NB4 (cell line): ENCODE measurements at regions not wholly inside any gene's neighbourhood (a gene's known extent, or its start where the extent isn't known, plus 50 kb on each side); places are given as distances from the start of the nearest gene placed in this dataset.
A peak's percentile ranks its signal among the peaks of the same experiment; 100 is the strongest.

Experiments used
- DNase-seq: peaks from one replicate; pipeline ENCODE4 v3.0.0; 2010; ENCODE audit warnings: low read depth
- H3K4me3 ChIP-seq: one replicate; pipeline ENCODE4 v1.5.1; 2011; ENCODE audit warnings: mild to moderate bottlenecking, low read depth, low read length, moderate library complexity
- MYC ChIP-seq: IDR thresholded peaks from 2 replicates; pipeline ENCODE4 v1.6.1; 2011; ENCODE audit warnings: low read depth, low read length
- POLR2A ChIP-seq: IDR thresholded peaks from 2 replicates; pipeline ENCODE4 v1.6.1; 2011; ENCODE audit warnings: mild to moderate bottlenecking; ENCODE audit not compliant: insufficient read length; ENCODE audit errors: extremely low read depth
- TF ChIP-seq, protein P1 (sequence below): IDR thresholded peaks from 2 replicates; pipeline ENCODE4 v1.6.1; 2011; ENCODE audit warnings: low read depth, low read length
- TF ChIP-seq, protein P2 (sequence below): IDR thresholded peaks from one replicate; pipeline ENCODE4 v1.5.1; 2012; ENCODE audit warnings: low read depth, low read length

DNA sequence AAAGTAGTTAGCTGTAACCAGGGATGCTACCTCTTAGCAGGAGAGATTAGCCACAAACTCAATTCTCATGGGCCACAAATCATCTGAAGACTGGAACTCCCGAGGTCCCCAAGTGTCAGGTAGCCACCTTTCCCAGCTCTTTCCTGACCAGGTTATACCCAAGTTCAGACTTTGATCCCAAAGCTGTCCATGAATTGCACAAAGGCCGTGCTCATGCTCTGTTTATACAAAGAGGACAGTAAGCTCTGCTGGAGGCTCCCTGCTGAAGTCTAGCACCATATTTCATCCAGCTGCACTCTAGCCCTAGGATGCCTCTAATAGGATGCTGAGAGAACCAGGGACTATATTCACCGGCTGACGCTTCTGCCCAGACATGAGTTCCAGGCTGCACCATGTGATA lies 271.0 kb upstream of the ADAMTSL1 start:
- no peak overlapping the region for H3K4me3 ChIP-seq
- DNase-seq, result no peak
- TF ChIP-seq MYC (no peak), POLR2A (no peak)
- TF ChIP-seq, protein P1, sequence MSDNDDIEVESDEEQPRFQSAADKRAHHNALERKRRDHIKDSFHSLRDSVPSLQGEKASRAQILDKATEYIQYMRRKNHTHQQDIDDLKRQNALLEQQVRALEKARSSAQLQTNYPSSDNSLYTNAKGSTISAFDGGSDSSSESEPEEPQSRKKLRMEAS, result no peak
- TF ChIP-seq, protein P2, sequence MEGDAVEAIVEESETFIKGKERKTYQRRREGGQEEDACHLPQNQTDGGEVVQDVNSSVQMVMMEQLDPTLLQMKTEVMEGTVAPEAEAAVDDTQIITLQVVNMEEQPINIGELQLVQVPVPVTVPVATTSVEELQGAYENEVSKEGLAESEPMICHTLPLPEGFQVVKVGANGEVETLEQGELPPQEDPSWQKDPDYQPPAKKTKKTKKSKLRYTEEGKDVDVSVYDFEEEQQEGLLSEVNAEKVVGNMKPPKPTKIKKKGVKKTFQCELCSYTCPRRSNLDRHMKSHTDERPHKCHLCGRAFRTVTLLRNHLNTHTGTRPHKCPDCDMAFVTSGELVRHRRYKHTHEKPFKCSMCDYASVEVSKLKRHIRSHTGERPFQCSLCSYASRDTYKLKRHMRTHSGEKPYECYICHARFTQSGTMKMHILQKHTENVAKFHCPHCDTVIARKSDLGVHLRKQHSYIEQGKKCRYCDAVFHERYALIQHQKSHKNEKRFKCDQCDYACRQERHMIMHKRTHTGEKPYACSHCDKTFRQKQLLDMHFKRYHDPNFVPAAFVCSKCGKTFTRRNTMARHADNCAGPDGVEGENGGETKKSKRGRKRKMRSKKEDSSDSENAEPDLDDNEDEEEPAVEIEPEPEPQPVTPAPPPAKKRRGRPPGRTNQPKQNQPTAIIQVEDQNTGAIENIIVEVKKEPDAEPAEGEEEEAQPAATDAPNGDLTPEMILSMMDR, result no peak

DNA sequence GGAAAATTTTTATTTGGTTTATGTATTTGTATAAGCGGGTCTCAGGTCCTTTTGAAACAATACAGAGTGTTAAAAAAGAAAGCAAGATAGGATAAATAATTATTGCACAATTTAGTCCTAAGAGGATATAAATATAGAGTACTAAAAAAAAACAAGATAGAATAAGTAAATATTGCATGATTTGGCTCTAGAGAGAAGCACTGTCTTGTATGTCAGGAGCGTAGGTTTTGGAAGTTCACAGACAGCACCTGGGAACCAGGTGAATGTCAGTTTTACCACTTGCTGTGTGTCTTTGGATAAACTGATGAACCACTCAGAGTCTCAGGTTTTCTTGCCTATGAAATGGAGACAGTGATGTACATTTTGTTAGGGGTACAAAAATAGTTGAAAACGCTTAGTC lies 266.2 kb upstream of the ADAMTSL1 start:
- H3K4me3 ChIP-seq, result no peak overlapping the region
- DNase-seq, result no peak

DNA sequence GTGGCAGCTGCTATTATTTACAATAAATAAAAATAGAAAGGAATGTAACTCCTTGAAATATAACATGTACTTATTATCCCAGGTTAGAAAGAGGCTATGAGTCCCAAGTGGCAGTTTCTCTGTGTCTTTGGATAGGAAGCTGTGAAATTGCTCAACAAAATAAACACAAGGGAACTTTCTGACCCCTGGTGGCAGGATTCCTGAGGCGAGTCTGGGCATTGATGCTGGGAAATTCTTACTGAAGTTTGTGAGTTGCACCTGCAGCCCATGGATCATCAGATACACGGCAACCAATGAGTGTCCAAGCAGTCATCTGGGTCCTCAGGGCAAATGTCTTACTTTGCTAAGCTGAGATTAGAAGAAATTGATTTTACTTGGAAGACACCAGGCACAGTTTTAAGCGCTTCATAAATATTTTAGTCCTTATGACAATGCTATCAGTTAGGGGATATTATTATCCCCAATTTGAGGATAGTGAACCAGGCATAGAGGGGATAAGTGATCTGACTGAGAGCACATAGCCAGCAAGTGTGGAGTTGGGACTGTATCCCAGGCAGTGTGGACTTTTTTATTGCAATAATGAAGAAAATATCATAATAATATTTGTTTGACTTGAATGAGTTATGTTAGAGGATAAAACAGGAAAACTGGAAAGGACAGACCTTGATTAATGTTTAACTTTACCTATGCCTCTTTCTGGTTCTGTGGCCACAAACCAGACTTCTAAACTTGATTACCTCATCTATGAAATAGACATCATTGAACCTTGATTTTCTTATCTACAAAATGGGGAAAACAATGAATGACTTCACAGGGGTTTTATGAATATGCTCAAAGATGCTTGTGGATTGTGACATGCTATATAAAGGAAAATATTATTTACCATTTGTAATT lies 265.5 kb upstream of the ADAMTSL1 start:
- no peak for TF ChIP-seq MYC
- TF ChIP-seq, protein P2, result peak; percentile 74
- peak; percentile 53 for DNase-seq
- no peak overlapping the region for H3K4me3 ChIP-seq

More for the DNA sequence above, 266.2 kb upstream of the ADAMTSL1 start:
- TF ChIP-seq, protein P1, result no peak
- TF ChIP-seq MYC (no peak), POLR2A (no peak)
- TF ChIP-seq, protein P2, result no peak

DNA sequence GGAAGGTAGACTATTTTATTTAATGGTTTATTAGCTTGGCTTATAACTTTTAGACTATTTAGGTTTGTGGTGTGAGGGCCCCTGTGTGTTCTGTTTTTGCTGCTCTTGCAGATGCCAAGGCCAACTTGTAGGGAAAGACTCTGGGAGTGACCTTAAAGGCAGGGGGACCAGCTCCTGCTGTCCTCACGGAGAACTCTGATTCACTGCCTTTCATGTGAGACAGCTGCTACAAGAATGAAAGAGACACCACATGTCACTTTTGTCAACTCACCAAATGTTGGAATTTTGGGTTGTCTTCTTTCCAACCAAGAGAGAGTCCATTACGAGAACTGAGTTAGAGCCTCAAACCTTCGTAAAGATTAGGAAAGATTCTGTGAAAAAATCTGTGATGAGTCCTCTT lies 258.3 kb upstream of the ADAMTSL1 start:
- TF ChIP-seq, protein P1, result no peak
- TF ChIP-seq MYC (no peak), POLR2A (no peak)
- TF ChIP-seq, protein P2, result no peak
- H3K4me3 ChIP-seq, result no peak overlapping the region
- DNase-seq, result no peak

DNA sequence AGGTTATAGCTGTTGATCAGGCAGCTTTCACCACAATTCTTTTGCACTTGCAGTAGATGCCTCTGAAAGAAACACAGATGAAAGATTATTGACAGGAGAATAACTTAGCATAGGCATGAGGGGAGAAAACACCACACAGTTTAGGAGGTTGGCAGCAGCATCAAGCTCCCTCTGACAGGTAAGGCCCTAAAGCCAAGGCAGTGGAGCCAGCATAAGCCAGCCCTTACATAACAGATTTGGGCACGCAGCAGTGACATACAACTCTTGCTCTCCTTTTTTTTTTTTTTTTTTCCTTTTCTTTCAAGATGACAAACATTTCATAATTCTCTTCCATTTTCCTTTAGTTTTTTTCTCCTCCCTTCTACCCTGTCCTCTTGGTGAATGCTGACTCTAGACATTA lies 257.6 kb upstream of the ADAMTSL1 start:
- TF ChIP-seq, protein P2, result no peak
- no peak for TF ChIP-seq MYC
- TF ChIP-seq, protein P1, result no peak
- TF ChIP-seq POLR2A, result no peak
- H3K4me3 ChIP-seq, result no peak overlapping the region
- no peak for DNase-seq

DNA sequence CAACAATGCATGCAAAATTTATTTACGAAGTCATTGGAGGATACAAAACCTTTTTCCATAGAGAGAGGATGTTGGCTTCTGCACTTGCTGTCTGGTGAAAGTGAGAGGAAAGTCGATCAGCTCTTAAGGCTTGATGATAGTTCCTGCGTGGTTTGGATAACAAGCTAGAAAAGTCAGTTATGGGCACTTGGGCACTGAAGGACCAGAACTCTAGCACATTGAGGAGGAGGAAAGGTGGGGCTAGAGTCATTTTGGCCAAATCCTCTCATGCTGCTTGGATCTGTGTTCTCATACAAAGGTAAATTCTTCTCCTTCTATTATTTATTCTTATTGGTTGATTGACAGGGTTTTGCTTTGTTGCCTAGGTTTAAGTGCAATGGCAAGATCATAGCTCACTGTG lies 245.9 kb upstream of the ADAMTSL1 start:
- DNase-seq, result no peak
- no peak overlapping the region for H3K4me3 ChIP-seq
- TF ChIP-seq POLR2A, result no peak
- TF ChIP-seq, protein P2, result no peak
- TF ChIP-seq, protein P1, result no peak
- no peak for TF ChIP-seq MYC
